Medulla oblongata (tissue), 1 donor: ENCODE measurements at regions not wholly inside any gene's neighbourhood (a gene's known extent, or its start where the extent isn't known, plus 50 kb on each side); places are given as distances from the start of the nearest gene placed in this dataset.
"Not testable (repeated sequence)": the region's sequence is repeated elsewhere in the genome, so short reads cannot be mapped to it uniquely, and the experiment has no call there.

Source experiments
- DNase-seq: peaks from one replicate; pipeline ENCODE4 v3.0.0-alpha.2; 2015; ENCODE audit errors: extremely low spot score

- DNase-seq = not testable (repeated sequence)
These were observed 435.8 kb downstream of the SHISA9 start for GRCh38 chr16:13336907-13337881.

DNA sequence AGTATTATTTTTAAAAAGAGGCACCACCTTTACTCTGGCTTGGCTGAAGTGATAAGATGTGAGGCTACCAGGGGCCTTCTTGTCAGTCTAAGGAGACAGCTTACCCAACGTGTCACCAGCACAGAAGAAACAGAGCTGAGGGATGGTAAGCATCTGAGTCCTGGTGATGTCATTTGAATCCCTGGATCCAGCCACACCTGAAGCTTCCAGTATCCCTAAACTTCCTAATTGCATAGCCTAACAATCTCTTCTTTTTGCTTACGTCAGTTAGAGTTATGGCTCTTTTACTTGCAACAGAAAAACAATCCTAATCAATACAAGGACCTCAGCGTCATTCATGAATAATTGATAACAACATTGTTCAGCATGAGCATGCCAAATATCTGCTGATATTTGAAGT lies 436.6 kb downstream of the SHISA9 start:
- DNase-seq = no peak

- no peak for DNase-seq
These were observed 441.3 kb downstream of the SHISA9 start for GRCh38 chr16:13342675-13343074.

- no peak for DNase-seq
These were observed 442.6 kb downstream of the SHISA9 start for GRCh38 chr16:13344001-13344400.

DNA sequence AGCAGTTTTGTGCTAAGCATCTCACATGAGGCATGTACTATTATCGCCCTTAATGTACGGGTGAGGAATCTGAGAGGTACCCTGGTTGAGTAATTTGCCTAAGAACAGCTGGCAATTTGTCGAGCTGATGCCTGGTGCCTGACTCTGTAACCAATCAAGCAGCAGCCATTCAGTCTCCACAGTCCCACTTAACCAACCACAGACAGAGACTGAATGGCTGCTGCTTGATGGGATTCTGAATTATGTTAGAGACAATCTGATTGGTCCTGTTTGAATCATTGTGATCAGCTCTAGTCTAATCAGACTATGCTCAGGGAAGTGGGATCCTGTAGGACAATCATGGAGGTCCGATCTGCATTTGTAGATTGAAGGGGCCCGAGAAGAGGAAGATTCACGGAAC lies 447.0 kb downstream of the SHISA9 start:
- no peak for DNase-seq

DNA sequence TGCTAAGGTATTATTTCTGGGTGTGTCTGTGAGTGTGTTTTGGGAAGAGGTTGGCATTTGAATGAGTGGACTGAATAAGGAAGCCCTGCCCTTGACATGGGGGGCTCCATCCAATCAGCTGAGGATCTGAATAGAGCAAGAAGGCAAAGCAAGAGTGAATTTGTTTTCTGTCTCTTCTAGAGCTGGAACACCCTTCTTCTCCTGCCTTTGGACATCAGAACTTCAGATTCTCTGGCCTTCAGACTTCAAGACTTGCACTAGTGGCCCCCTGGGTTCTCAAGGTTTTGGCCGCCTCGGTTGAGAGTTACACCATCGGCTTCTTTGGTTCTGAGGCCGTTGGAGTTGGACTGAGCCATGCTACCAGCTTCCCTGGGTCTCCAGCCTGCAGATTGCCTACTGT lies 448.6 kb downstream of the SHISA9 start:
- DNase-seq = no peak

GRCh38 chr16:13351181-13351580 lies 449.8 kb downstream of the SHISA9 start:
- DNase-seq = no peak

GRCh38 chr16:13351601-13352217 lies 450.3 kb downstream of the SHISA9 start:
- DNase-seq = no peak

DNA sequence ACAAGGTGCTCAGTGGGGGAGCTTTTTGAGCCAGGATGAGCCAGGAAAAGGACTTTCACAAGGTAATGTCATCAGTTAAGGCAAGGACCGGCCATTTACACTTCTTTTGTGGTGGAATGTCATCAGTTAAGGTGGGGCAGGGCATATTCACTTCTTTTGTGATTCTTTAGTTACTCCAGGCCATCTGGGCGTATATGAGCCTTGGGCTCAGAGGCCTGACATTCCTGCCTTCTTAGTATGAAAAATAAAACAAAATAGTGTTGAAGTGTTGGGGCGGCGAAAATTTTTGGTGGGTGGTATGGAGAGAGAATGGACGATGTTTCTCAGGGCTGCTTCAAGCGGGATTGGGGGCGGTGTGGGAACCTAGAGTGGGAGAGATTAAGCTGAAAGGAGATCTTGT lies 451.4 kb downstream of the SHISA9 start:
- DNase-seq = not testable (repeated sequence)

DNA sequence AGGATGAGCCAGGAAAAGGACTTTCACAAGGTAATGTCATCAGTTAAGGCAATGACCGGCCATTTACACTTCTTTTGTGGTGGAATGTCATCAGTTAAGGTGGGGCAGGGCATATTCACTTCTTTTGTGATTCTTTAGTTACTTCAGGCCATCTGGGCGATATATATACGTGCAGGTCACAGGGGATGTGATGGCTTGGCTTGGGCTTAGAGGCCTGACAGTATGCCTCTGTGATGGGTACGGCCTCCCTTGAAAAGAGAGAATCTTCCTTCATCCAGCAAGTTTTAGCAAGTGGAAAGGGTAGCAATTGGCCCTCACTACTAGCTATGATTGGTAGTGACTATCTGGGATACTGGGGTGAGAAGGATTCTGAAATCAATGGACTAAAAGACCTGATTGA lies 456.4 kb downstream of the SHISA9 start:
- not testable (repeated sequence) for DNase-seq

DNA sequence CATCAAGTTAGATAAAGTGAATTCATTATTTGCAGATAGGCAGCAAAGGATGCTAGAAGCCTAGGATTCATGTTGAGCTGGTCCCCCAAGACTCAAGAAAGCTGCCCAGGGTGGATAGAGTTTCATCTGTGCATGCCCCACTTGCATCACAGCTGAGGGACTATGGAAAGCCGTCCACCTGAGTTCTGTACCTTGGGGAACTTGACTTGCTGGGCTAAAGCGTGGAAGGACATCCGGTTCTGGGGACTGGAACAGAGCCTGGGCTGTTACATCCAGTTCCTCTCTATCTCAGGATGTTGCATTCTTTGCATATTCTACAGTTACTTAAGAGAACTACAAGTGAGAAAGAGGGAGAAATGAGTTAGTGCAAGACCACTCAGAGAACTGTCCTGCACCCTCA lies 458.4 kb downstream of the SHISA9 start:
- DNase-seq = no peak

- no peak for DNase-seq
These were observed 471.0 kb downstream of the SHISA9 start for GRCh38 chr16:13372421-13372820.

DNA sequence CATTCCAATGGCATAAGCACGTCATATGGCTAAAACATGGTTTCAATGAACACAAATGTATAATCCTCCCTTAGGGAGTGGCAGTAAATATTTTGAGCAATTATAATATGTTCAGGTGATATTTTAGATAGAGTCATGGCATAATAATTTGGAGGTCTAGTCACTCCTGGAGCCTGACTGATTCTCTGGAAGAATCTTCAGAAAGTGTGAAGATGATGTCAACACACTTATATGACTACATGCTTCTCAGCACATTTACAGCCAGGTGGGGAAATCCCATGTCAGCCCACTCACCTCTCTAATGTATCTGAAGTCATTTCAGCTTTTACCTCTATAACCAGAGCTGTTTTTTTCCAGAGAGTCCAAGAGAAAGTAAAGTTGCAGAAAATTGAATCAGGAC lies 474.8 kb downstream of the SHISA9 start:
- DNase-seq = no peak

DNA sequence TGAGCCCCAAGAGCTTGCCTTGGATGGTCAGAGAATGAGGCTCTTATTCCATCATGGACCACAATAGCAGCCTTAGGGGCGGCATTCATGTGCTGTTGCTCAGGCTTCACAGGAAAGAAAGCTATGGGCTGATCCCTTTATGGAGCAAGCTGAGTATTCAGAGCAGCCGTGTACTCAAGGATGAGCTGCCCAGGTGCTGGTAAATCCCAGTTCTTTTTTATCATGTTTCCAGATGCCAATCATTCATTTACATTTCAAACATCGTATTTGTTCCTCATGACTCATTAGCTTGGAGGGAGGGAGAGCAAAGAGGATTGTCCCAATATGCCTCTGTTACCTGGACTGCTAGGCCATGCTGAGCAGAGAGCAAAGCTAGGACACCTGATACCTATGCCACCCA lies 475.7 kb downstream of the SHISA9 start:
- no peak for DNase-seq

DNA sequence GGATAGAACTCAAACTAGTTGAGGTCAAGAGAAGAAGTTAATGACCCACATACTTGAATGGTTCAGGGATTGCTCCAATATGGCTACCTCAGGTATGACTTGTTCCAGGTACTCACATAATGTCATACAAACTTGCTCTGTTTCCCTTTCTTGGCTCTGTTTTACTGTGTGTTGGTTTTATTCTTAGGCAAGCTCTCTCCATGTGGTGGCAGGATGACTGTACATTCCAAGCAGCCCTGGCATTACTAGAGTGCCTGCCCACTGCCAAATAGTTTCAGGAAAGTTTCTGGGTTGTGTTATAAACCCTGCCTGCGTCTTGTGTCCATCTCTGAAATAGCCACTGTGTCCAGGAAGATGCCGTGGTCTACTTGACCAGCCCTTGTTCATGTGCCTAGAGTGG lies 476.8 kb downstream of the SHISA9 start:
- DNase-seq = no peak

DNA sequence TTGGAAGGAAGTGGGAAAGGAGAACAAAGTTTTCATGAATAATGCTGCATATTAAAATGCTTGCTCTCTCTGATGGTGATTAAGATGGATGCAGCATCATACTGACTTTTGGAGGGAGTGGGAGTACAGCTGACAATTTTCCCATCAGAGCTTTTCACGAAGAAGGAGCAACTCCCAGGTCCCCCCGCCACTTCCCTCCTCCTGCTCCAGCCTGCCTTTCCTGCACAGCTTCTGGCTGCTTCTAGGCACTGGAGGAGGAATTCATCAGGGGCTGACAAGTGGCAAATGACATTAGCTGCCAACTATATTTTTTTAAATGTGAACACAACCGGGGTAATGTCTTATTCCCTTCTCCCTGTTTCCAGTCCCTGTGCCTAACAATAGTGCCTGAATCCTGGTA lies 477.9 kb downstream of the SHISA9 start:
- no peak for DNase-seq

DNA sequence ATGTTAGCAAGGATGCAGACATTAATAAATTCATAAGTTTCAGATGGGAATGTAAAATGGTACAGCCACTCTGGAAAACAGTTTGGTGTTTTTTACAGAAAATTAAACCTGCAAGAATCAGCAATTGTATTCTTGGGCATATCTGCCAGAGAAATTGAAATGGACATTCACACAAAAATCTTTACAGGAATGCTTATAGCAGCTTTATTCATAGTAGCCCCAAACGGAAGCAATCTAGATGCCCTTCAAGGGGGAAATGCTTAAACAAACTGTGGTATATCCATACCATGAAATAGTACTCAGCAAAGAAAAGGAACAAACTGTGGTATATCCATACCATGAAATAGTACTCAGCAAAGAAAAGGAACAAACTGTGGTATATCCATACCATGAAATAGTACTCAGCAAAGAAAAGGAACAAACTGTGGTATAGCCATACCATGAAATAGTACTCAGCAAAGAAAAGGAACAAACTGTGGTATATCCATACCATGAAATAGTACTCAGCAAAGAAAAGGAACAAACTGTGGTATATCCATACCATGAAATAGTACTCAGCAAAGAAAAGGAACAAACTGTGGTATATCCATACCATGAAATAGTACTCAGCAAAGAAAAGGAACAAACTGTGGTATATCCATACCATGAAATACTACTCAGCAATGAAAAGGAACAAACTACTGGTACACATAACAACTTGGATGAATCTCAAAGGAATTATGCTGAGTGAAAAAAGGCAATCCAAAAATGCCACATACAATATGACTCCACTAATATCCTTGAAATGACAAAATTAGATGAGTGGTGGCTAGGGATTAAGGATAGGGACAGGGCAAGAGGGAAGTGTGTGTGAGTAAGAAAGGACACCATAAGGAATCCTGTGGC lies 484.0 kb downstream of the SHISA9 start:
- not testable (repeated sequence) for DNase-seq

DNA sequence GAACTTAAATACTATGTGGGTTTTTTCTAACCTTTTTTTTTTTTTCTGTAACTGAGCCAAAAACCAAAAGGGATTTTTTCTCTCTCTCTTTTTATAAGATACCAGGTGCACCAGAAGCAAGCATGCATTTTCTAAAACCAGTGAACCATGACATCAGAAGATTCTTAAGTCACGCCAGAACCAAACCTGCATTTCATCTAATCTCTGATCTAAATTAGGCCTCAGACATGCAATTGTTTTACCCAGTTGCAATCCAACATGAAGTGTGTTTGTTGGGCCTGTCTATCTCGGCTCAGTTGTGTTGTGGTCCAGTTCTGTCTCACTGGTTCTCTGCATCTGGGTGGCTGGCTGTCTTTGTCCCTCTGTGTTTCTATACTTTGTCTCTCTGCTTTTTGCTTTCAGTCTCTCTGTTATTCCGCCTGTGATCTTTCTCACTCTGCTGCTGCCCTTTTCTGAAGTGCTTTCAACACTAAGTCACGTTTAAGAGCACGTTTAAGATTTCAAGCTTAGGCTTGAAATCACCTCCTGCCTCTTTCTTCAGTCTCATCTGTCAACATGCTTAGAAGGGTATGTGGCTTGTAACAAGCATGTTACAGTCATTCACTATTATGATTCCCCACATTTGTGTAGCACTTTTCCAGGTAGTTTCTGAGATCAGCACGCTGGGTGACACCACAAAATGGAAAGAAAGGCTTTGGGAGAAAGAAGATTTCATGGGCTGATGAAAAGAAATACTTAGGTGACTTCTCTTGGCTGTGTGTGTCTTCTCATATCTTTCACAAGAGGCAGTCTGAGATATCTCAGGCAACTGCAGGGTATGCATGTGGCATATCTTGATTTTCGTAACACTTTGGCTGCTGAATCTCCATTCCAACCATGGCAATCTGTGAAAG lies 488.9 kb downstream of the SHISA9 start:
- no peak for DNase-seq

- DNase-seq = no peak
These were observed 489.5 kb downstream of the SHISA9 start for GRCh38 chr16:13390986-13391305.

GRCh38 chr16:13391337-13391736 lies 489.9 kb downstream of the SHISA9 start:
- DNase-seq = no peak

GRCh38 chr16:13392341-13392740 lies 490.9 kb downstream of the SHISA9 start:
- DNase-seq = no peak
